ENCODE measurements at regions not wholly inside any gene's neighbourhood (a gene's known extent, or its start where the extent isn't known, plus 50 kb on each side); places are given as distances from the start of the nearest gene placed in this dataset.
"Not testable (repeated sequence)": the region's sequence is repeated elsewhere in the genome, so short reads cannot be mapped to it uniquely, and the experiment has no call there.

DNA sequence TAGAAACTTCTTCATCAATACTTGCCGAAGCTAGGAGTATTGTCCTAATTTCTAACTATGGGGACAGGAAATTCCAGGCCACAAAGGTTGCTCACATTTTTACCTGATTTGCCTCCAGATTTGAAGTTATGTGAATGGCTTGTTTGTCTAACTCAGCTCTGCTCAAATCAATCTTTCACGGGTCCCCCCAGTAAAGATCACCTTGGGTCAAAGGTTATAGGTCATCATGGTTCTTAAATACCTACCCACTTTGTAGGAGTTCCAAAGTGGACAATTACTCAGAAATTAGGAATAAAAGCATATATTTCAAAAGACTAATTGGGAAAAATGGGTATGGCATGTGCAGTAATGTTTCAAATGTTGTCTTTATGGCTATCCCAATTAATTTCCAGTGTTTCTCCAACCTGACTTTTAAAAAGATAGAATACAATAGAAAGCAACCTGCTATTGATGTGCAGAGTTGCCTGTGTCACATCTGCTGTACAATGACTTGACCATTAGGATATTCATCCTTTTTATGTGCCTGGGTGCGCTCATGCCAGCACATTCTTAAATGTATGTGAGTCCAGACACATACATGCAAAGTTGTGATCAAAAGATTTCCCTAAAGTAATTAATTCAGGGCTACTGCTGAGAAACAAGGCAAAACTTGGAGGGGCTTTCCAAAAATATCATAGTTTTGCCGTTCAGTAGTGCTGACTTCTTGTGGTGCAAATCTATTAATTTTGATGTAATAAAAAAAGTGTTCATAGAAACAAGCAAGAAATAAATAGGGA, 126.1 kb downstream of the MYCN start:
- Mint-ChIP-seq H3K4me3 (no peak overlapping the region), H3K4me1 (no peaks in the 10 kb centered on the region), H3K36me3 (ENCODE audit: low read depth) (no peaks in the 10 kb centered on the region), H3K27ac (no peak overlapping the region), H3K27me3 (no peaks in the 10 kb centered on the region)
- DNase-seq: no peak
- ATAC-seq: no peak
- no peaks in the 10 kb centered on the region for H3K9me3 ChIP-seq (ENCODE audit: control insufficient read depth, low read length, poor library complexity, severe bottlenecking)

DNA sequence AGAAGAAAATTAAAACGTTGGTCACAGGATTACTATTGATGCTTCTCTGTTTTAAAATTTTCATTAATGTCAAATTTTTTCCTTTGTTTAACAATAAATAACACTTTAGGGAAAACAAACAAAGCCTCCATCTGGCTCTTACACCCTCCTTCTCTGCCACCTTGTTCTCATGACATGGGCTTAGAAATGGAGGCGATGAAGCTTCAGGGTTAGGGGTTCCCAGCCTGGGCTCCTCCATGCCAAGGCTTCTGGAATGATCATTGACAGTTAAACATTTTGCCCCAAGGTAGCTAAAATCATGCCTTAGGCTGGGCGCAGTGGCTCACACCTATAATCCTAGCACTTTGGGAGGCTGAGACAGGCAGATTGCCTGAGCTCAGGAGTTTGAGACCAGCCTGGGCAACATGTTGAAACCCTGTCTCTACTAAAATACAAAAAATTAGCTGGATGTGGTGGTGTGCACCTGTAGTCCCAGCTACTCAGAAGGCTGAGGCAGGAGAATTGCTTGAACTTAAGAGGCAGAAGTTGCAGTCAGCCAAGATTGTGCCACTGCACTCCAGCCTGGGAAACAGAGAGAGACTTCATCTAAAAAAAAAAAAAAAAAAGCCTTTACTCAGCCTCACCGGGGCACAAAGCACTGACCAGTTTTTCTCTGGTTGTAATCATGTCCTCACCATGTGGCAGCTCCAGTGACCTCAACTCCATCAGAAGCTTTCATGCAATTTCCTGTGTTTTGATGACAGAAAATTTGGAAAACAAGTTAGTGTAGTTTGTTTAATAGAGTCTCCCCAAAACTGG, 125.1 kb downstream of the MYCN start:
- H3K36me3 Mint-ChIP-seq (ENCODE audit: low read depth); H3K27me3 Mint-ChIP-seq: not testable (repeated sequence)

DNA sequence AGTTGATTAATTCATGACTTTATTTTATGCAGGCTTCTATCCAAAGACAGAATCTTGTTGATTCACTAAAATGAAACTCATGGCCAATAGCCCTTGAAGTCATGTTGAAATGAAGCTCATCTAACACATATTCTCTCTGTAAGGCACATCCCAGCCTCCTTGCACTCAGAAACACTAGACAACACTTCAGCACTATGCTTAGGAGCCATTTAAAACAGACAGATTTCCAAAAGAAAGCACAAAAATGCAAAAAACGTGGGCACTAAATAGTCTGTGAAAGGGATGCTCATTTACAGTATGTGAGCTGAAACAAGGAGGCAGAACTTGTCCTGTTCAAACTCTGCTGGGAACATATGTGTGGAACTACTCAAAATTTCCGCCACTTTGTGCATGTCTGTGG, 124.4 kb downstream of the MYCN start:
- Mint-ChIP-seq H3K36me3 (ENCODE audit: low read depth) (no peaks in the 10 kb centered on the region), H3K27ac (no peak overlapping the region), H3K4me3 (no peak overlapping the region), H3K27me3 (no peaks in the 10 kb centered on the region), H3K4me1 (no peaks in the 10 kb centered on the region)
- no peaks in the 10 kb centered on the region for H3K9me3 ChIP-seq (ENCODE audit: control insufficient read depth, low read length, poor library complexity, severe bottlenecking)
- ATAC-seq (no peak), DNase-seq (no peak)

More for the DNA sequence above, 125.1 kb downstream of the MYCN start:
- H3K4me1 Mint-ChIP-seq; DNase-seq; H3K9me3 ChIP-seq (ENCODE audit: control insufficient read depth, low read length, poor library complexity, severe bottlenecking); H3K27ac Mint-ChIP-seq; ATAC-seq; H3K4me3 Mint-ChIP-seq: not testable (repeated sequence)

DNA sequence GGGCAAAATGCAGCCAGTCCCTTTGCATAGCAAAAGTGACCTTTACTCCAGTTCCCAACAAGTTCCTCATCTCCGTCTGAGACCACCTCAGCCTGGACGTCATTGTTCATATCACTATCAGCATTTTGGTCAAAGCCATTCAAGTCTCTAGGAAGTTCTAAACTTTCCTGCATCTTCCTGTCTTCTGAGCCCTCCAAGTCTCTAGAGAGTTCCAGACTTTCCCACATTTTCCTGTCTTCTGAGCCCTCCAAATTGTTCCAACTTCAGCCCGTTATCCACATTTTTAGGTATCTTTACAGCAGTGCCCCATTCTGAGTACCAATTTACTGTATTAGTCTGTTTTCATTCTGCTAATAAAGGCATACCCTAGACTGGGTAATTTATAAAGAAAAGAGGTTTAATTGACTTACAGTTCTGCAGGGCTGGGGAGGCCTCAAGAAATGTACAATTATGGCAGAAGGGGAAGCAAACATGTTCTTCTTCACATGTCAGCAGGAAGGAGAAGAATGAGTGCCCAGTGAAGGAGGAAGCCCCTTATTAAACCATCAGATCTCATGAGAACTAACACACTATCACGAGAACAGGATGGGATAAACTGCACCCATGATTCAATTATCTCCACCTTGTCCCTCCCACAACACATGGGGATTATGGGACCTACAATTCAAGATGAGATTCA, 123.7 kb downstream of the MYCN start:
- no peaks in the 10 kb centered on the region for H3K9me3 ChIP-seq (ENCODE audit: control insufficient read depth, low read length, poor library complexity, severe bottlenecking)
- ATAC-seq (no peak), DNase-seq (no peak)
- Mint-ChIP-seq H3K4me3 (no peak overlapping the region), H3K27ac (no peak overlapping the region), H3K36me3 (ENCODE audit: low read depth) (no peaks in the 10 kb centered on the region), H3K4me1 (no peaks in the 10 kb centered on the region), H3K27me3 (no peaks in the 10 kb centered on the region)

DNA sequence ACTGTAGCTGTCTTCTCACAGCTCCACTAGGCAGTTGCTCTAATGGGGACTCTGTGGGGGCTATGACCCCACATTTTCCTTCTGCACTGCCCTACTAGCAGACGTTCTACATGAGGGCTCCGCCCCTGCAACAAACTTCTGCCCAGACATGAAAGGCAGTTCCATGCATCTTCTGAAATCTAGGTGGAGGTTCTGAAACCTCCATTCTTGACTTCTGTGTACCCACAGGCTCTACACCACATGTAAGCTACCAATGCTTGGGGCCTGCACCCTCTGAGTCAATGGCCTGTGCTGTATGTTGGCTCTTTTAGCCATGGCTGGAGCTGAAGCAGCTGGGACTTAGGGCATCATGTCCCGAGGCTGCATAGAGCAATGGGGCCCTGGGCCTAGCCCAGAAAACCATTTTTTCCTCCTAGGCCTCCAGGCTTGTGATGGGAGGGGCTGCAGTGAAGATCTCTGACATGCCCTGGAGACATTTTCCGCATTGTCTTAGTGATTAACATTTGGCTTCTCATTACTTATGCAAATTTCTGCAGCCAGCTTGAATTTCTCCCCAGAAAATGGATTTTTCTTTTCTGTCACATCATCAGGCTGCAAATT, 123.0 kb downstream of the MYCN start:
- Mint-ChIP-seq H3K4me3 (no peak overlapping the region), H3K36me3 (ENCODE audit: low read depth) (no peaks in the 10 kb centered on the region)
- ATAC-seq: no peak

DNA sequence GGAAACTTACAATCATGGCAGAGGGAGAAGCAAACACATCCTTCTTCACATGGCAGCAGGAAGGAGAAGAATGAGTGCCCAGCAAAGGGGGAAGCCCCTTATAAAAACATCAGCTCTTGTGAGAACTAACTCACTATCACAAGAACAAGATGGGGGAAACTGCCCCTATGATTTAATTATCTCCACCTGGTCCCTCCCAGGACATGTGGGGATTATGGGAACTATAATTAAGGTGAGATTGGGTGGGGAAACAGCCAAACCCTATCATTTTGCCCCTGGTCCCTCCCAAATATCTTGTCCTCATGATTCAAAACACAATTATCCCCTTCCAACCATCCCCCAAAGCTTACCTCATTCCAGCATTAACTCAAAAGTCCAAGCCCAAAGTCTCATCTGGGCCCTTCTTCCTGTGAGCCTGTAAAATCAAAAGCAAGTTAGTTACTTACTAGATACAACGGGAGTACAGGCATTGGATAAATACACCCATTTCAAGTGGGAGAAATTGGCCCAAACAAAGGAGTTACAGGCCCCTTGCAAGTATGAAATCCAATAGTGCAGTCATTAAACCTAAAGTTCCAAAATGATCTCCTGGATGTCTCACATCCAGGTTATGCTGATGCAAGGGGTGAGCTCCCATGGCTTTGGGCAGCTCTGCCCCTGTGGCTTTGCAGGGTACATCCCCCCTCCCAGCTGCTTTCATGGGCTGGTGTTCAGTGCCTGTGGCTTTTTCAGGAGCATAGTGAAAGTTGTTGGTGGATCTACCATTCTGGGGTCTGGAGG, 122.3 kb downstream of the MYCN start:
- Mint-ChIP-seq H3K27me3 (no peaks in the 10 kb centered on the region), H3K36me3 (ENCODE audit: low read depth) (no peaks in the 10 kb centered on the region), H3K4me3 (no peak overlapping the region), H3K27ac (no peak overlapping the region), H3K4me1 (no peaks in the 10 kb centered on the region)
- ATAC-seq (no peak), DNase-seq (no peak)
- no peaks in the 10 kb centered on the region for H3K9me3 ChIP-seq (ENCODE audit: control insufficient read depth, low read length, poor library complexity, severe bottlenecking)

More for the DNA sequence above, 123.0 kb downstream of the MYCN start:
- no peak overlapping the region for H3K27ac Mint-ChIP-seq
- DNase-seq: no peak
- H3K27me3 Mint-ChIP-seq: no peaks in the 10 kb centered on the region
- no peaks in the 10 kb centered on the region for H3K9me3 ChIP-seq (ENCODE audit: control insufficient read depth, low read length, poor library complexity, severe bottlenecking)
- no peaks in the 10 kb centered on the region for H3K4me1 Mint-ChIP-seq

DNA sequence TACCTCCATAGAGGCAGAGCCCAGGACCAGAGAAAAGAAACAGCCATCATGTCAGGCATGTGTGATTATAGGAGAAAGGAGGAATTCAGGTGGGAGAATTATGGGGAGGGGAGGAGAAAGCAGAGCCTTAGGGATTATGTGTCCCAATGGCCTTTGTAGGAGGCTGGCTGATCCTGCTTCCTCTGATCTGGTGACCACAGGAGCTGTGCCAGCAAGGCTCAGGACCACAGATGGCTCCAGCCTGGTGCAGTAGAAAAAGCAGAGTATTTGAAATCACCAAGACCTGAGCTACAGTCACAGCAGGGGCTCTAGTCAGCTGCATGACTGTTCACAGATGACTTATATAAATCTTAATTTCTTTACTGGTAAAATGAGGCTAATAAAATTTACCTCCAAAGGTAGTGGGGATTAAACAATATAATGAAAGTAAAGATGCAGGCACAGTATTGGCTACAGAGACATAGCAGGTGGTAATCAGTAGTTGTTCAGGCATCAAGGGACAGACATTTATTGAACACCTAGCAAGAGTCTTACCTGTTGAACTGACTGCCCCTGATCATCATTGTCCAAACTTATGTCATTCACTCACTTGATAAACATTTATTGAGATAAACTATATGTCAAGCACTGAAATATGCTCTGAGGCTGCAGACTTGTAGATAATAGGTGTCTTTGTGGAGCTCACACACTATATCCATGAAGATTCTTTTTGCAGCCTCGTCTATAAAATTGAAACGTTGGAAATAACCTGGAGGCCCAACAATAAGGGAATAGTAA, 121.3 kb downstream of the MYCN start:
- DNase-seq (no peak), ATAC-seq (no peak)
- H3K9me3 ChIP-seq (ENCODE audit: control insufficient read depth, low read length, poor library complexity, severe bottlenecking): no peaks in the 10 kb centered on the region
- H3K4me3 Mint-ChIP-seq: no peak overlapping the region
- H3K27ac Mint-ChIP-seq: no peak overlapping the region
- no peaks in the 10 kb centered on the region for H3K27me3 Mint-ChIP-seq
- H3K4me1 Mint-ChIP-seq: no peaks in the 10 kb centered on the region
- H3K36me3 Mint-ChIP-seq (ENCODE audit: low read depth): no peaks in the 10 kb centered on the region

DNA sequence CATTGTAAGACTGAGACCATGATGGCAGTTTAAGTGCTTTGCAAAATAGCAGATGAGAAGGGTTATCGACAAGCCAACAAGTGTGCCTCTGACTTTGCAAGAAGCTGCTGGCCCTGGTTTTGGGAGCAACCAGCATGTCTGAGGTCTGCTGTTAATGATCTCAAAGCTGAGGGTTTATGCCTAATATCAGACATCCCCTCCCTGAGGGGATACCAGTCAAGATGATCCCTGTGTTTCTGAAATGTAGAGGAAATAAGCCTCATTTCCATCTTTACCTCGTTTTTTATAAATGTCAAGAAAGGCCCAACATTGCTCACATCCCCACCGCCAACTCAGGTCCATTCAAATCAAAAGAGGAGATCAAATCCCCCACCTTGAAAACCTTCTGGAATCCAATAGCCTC, 120.6 kb downstream of the MYCN start:
- no peaks in the 10 kb centered on the region for H3K27me3 Mint-ChIP-seq
- H3K27ac Mint-ChIP-seq: no peak overlapping the region
- H3K9me3 ChIP-seq (ENCODE audit: control insufficient read depth, low read length, poor library complexity, severe bottlenecking): no peaks in the 10 kb centered on the region
- DNase-seq (no peak), ATAC-seq (no peak)
- no peaks in the 10 kb centered on the region for H3K36me3 Mint-ChIP-seq (ENCODE audit: low read depth)
- H3K4me1 Mint-ChIP-seq: peaks cover 3% of the 10 kb centered on the region
- H3K4me3 Mint-ChIP-seq: no peak overlapping the region

DNA sequence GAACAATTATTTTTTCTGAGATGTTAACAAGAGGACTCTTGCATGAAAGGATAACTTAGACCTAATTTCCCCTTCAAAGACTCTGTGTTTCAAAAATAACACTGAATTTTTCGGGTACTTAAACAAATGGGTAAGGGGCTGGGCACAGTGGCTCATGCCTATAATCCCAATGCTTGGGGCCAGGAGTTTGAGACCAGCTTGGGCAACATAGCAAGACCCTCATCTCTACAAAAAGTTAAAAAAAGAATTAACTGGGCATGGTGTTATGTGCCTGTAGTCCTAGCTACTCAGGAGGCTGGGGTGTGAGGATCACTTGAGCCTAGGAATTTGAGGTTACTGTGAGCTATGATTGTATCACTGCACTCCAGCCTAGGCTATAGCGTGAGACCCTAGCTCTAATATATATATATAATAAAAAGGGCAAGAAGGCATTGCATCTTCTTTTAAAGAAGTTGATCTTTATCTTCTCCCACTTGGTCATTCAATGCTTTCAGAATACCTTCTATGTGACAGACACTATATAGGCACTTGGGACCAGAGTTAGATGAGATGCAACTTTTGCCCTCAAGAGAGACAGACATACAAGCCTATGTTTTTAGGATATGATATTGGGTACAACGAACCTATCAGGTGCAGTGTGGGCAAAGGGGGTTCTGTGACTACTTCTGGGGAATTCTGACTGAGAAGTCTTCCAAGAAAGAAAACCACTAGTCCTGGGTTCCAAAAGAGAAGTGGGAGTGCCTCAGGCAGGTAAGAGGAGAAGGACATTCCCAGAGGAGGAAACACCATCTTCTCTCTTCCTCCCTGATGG, 120.0 kb downstream of the MYCN start:
- no peak for DNase-seq

DNA sequence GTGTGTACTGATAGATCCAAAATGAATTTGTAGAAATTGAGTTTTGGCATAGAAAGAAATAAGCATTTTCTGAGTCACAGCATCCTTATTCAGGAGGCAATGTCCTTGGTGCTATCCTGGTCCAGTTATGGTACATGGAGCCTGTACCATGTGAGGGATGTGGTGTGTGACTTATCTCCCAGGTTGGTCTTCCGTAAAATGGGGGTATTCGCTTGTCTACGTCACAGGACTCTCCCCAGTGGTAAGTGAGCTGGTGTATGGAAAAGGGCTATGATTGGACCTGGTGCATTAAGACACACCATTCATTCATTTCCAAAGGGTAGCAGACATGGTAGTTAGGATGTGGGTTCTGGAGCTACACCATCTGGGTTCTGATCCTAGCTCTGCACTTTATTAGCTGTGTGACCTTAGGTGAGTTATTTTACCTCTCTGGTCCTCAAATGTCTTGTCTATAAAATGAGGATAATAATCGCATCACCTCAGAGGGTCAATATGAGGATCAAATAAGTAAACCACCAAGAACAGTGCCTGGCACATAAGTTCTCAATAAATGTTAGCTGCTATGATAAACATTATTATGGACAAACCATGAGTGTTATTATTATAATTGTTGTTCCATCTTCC, 119.2 kb downstream of the MYCN start:
- no peaks in the 10 kb centered on the region for H3K36me3 Mint-ChIP-seq (ENCODE audit: low read depth)
- H3K4me3 Mint-ChIP-seq: no peak overlapping the region
- no peak for DNase-seq
- peaks cover 3% of the 10 kb centered on the region for H3K4me1 Mint-ChIP-seq
- H3K27me3 Mint-ChIP-seq: no peaks in the 10 kb centered on the region
- ATAC-seq: no peak
- H3K9me3 ChIP-seq (ENCODE audit: control insufficient read depth, low read length, poor library complexity, severe bottlenecking): no peaks in the 10 kb centered on the region
- no peak overlapping the region for H3K27ac Mint-ChIP-seq

More for the DNA sequence above, 120.0 kb downstream of the MYCN start:
- Mint-ChIP-seq H3K36me3 (ENCODE audit: low read depth) (no peaks in the 10 kb centered on the region), H3K4me3 (no peak overlapping the region), H3K27ac (no peak overlapping the region), H3K27me3 (no peaks in the 10 kb centered on the region), H3K4me1 (peaks cover 3% of the 10 kb centered on the region)
- no peak for ATAC-seq
- H3K9me3 ChIP-seq (ENCODE audit: control insufficient read depth, low read length, poor library complexity, severe bottlenecking): no peaks in the 10 kb centered on the region

DNA sequence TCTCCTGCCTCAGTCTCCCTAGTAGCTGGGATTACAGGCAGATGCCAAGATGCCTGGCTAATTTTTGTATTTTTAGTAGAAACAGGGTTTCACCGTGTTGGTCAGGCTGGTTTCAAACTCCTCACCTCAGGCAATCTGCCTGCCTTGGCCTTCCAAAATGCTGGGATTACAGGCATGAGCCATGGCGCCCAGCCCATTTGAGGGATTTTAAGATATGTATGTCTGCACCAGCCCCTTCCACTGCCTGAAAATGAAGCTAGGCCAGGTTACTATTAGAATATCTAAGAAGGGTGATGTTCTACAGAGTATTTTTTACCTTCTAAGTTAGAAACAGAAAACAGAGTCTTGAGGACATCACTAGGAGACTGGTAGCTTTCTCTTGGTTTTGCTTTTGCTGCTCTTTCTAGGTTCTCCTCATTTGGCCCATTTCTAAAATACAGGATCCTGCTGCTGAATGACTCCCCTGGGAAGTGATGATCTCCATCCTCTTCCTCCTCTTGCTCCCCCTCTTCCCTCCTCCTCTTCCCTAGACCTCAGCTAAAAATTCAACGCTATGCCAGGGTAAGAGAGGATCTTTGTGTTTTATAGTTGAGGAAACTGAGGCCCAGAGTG, 118.5 kb downstream of the MYCN start:
- no peaks in the 10 kb centered on the region for H3K9me3 ChIP-seq (ENCODE audit: control insufficient read depth, low read length, poor library complexity, severe bottlenecking)
- no peak overlapping the region for H3K27ac Mint-ChIP-seq
- H3K36me3 Mint-ChIP-seq (ENCODE audit: low read depth): no peaks in the 10 kb centered on the region
- no peaks in the 10 kb centered on the region for H3K27me3 Mint-ChIP-seq
- H3K4me1 Mint-ChIP-seq: peaks cover 3% of the 10 kb centered on the region
- H3K4me3 Mint-ChIP-seq: no peak overlapping the region
- ATAC-seq: no peak
- no peak for DNase-seq

All from T-helper 17 cell (primary cell).